OCI-LY7 (cell line): ENCODE measurements at regions not wholly inside any gene's neighbourhood (a gene's known extent, or its start where the extent isn't known, plus 50 kb on each side); places are given as distances from the start of the nearest gene placed in this dataset.

ENCODE experiments used
- BruUV-seq: library from RNA; stranded (reverse); fragments of 400-500 nt; replicated peaks from 2 replicates; lab custom pipeline; 2021; lab: Mats Ljungman, UMichigan
- CTCF ChIA-PET: fragments of 300-600 bp; sonication (Branson Sonifier 250); formaldehyde crosslinking; loops from one replicate; lab custom pipeline; 2022; ENCODE audit warnings: antibody characterized with exemption; ENCODE audit not compliant: unreplicated experiment; lab: Charles Lee
- POLR2A ChIA-PET: fragments of 300-600 bp; sonication (Branson Sonifier 250); formaldehyde crosslinking; loops from one replicate; lab custom pipeline; 2022; ENCODE audit warnings: antibody characterized with exemption; lab: Charles Lee
- DNase-seq: peaks from one replicate; pipeline ENCODE4 v3.0.0-alpha.2; 2015; ENCODE audit warnings: low spot score
- H2AFZ ChIP-seq: fragments of 200-600 bp; sonication (generic), shearing (Covaris generic); 2 replicates; pipeline ENCODE4 v1.6.1; 2014; ENCODE audit warnings: mild to moderate bottlenecking, antibody characterized with exemption, low read length, moderate library complexity
- H3K27ac ChIP-seq: fragments of 200-600 bp; sonication (generic); 2 replicates; pipeline ENCODE4 v1.5.1; 2014; ENCODE audit warnings: mixed run types, low read depth, mild to moderate bottlenecking, moderate library complexity, low read length, inconsistent platforms; ENCODE audit not compliant: poor library complexity, severe bottlenecking
- H3K36me3 ChIP-seq: fragments of 200-600 bp; sonication (generic); 2 replicates; pipeline ENCODE4 v1.6.1; 2014; ENCODE audit warnings: mild to moderate bottlenecking, antibody characterized with exemption, low read length, moderate library complexity, mixed read lengths; ENCODE audit not compliant: insufficient read depth
- H3K4me1 ChIP-seq: fragments of 200-600 bp; sonication (generic); 2 replicates; pipeline ENCODE4 v1.5.1; 2014; ENCODE audit warnings: mild to moderate bottlenecking, low read length; ENCODE audit not compliant: insufficient read depth, poor library complexity, severe bottlenecking
- H3K4me2 ChIP-seq: fragments of 200-600 bp; sonication (generic); 2 replicates; pipeline ENCODE4 v1.6.1; 2014; ENCODE audit warnings: mild to moderate bottlenecking, low read length
- H3K4me3 ChIP-seq: fragments of 200-600 bp; sonication (generic); 2 replicates; pipeline ENCODE4 v1.5.1; 2014; ENCODE audit warnings: mild to moderate bottlenecking, low read depth, low read length; ENCODE audit not compliant: poor library complexity, severe bottlenecking
- H3K79me2 ChIP-seq: fragments of 200-600 bp; sonication (generic); 2 replicates; pipeline ENCODE4 v1.6.1; 2016; ENCODE audit warnings: low read depth, mild to moderate bottlenecking, low read length, moderate library complexity, mixed read lengths; ENCODE audit not compliant: insufficient read depth
- H3K9me2 ChIP-seq: fragments of 200-600 bp; sonication (generic); 2 replicates; pipeline ENCODE4 v1.6.1; 2016; ENCODE audit warnings: mild to moderate bottlenecking, low read length, mixed read lengths; ENCODE audit not compliant: insufficient read depth
- H3K9me3 ChIP-seq: fragments of 200-600 bp; sonication (generic); 2 replicates; pipeline ENCODE4 v1.6.1; 2014; ENCODE audit warnings: mild to moderate bottlenecking, mixed run types, low read length, mixed read lengths
- H4K20me1 ChIP-seq: fragments of 200-600 bp; sonication (generic); 2 replicates; pipeline ENCODE4 v1.6.1; 2014; ENCODE audit warnings: mild to moderate bottlenecking, antibody characterized with exemption, low read length, moderate library complexity, mixed read lengths; ENCODE audit not compliant: insufficient read depth
- EZH2phosphoT487 ChIP-seq: fragments of 200-600 bp; sonication (generic); IDR thresholded peaks from 2 replicates; pipeline ENCODE4 v1.6.1; 2018; ENCODE audit warnings: low read depth, borderline replicate concordance, mild to moderate bottlenecking, mixed run types, antibody characterized with exemption, low read length, moderate library complexity, mixed read lengths
- intact Hi-C: fragments of 100-400 bp; cut with micrococcal nuclease; formaldehyde crosslinking; loops from one replicate; pipeline ENCODE4 v1.10.0; 2022; ENCODE audit not compliant: unreplicated experiment
- TF ChIP-seq, protein P1 (sequence below): fragments of 200-600 bp; sonication (generic); conservative IDR thresholded peaks from 2 replicates; pipeline ENCODE4 v1.5.1; 2014; ENCODE audit warnings: mild to moderate bottlenecking, antibody characterized with exemption, low read length, moderate library complexity, mixed read lengths

- no peaks in the 10 kb centered on the region for H4K20me1 ChIP-seq
- no peak overlapping the region for H2AFZ ChIP-seq
- no TSS peak for BruUV-seq
- H3K79me2 ChIP-seq = no peaks in the 10 kb centered on the region
- no peak overlapping the region for H3K4me2 ChIP-seq
- H3K4me3 ChIP-seq = no peak overlapping the region
- no peak overlapping the region for H3K27ac ChIP-seq
- DNase-seq = no peak
- no peaks in the 10 kb centered on the region for H3K9me2 ChIP-seq
- intact Hi-C loops = no loop called here
- POLR2A ChIA-PET = no interaction called here
- no peaks in the 10 kb centered on the region for H3K9me3 ChIP-seq
- CTCF ChIA-PET = no interaction called here
- no peaks in the 10 kb centered on the region for H3K36me3 ChIP-seq
- H3K4me1 ChIP-seq = no peaks in the 10 kb centered on the region
- TF ChIP-seq EZH2phosphoT487 = no peak
Observed at GRCh38 chr18:7512348-7512747, 54.8 kb upstream of the PTPRM start.

DNA sequence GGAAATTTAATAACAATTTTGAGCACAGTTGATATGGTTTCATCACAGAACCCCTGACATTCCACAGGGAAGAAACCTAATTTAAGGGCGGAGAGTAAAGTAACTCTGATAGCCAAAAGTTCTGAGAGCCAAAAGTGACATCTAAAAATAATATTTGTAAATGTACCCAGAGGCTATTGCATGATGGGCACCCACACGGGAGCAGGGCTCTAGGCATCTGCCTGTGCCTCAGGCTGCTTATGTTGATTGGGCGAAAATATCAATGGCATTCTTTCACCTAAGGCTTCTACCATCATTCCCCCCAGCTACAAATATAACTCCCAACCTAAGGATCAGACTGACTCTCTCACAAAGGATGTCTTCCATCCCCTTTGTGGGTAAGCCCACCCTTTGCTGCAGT lies 54.1 kb upstream of the PTPRM start:
- Histone ChIP-seq H3K27ac (no peak overlapping the region), H3K36me3 (no peaks in the 10 kb centered on the region), H3K4me1 (no peaks in the 10 kb centered on the region), H3K9me2 (no peaks in the 10 kb centered on the region), H4K20me1 (no peaks in the 10 kb centered on the region), H3K9me3 (no peaks in the 10 kb centered on the region), H3K4me3 (no peak overlapping the region), H2AFZ (no peak overlapping the region), H3K79me2 (no peaks in the 10 kb centered on the region), H3K4me2 (no peak overlapping the region)
- no TSS peak for BruUV-seq
- TF ChIP-seq, protein P1, sequence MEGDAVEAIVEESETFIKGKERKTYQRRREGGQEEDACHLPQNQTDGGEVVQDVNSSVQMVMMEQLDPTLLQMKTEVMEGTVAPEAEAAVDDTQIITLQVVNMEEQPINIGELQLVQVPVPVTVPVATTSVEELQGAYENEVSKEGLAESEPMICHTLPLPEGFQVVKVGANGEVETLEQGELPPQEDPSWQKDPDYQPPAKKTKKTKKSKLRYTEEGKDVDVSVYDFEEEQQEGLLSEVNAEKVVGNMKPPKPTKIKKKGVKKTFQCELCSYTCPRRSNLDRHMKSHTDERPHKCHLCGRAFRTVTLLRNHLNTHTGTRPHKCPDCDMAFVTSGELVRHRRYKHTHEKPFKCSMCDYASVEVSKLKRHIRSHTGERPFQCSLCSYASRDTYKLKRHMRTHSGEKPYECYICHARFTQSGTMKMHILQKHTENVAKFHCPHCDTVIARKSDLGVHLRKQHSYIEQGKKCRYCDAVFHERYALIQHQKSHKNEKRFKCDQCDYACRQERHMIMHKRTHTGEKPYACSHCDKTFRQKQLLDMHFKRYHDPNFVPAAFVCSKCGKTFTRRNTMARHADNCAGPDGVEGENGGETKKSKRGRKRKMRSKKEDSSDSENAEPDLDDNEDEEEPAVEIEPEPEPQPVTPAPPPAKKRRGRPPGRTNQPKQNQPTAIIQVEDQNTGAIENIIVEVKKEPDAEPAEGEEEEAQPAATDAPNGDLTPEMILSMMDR = no peak
- no peak for TF ChIP-seq EZH2phosphoT487
- no peak for DNase-seq
- POLR2A ChIA-PET = no interaction called here
- intact Hi-C loops = no loop called here
- CTCF ChIA-PET = no interaction called here

DNA sequence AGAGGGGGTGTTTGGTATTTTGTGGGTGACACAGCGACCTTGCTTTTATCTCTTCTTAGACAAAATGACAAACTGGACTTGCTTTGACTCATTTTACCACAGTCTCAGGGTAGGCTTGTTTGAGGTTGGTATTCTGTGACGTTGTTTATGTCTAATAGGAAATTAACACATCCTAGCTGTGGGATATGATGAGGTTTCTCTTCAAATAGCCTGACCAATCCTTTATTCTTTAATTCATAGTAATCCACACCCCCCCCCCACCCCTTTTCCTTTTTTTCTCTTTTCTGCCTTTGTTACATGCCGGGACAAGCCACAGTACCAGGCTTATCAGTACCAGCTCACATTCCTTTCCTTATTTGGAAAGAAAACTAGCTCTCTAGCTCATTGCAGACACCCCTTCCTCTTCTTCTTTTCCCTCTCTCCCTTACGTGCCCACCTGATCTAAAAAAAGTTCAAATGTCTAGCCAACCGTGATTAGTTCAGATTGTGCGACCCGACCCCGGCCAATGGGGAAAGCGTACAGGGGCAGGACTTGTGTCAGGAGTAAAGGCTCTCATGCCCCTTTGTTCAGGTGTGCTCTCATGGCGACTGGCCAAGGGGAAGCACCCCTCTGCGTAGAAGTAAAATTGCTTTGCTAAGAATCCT lies 52.2 kb upstream of the PTPRM start:
- H3K79me2 ChIP-seq = no peaks in the 10 kb centered on the region
- TF ChIP-seq, protein P1 = no peak
- no peak for TF ChIP-seq EZH2phosphoT487
- no peak overlapping the region for H3K4me3 ChIP-seq
- no peaks in the 10 kb centered on the region for H3K36me3 ChIP-seq
- no peaks in the 10 kb centered on the region for H3K9me2 ChIP-seq
- no peak overlapping the region for H2AFZ ChIP-seq
- intact Hi-C loops = no loop called here
- H3K27ac ChIP-seq = no peak overlapping the region
- no peaks in the 10 kb centered on the region for H3K9me3 ChIP-seq
- BruUV-seq = no TSS peak
- POLR2A ChIA-PET = no interaction called here
- CTCF ChIA-PET = no interaction called here
- no peaks in the 10 kb centered on the region for H3K4me1 ChIP-seq
- no peak overlapping the region for H3K4me2 ChIP-seq
- H4K20me1 ChIP-seq = no peaks in the 10 kb centered on the region
- DNase-seq = no peak
